Osteocyte (in vitro differentiated cells): ENCODE measurements at regions not wholly inside any gene's neighbourhood (a gene's known extent, or its start where the extent isn't known, plus 50 kb on each side); places are given as distances from the start of the nearest gene placed in this dataset.

Source experiments
- DNase-seq: peaks from one replicate; pipeline ENCODE4 v3.0.0; 2021; ENCODE audit warnings: mixed read lengths; ENCODE audit not compliant: unreplicated experiment; ENCODE audit errors: extremely low spot score
- H3K27ac Mint-ChIP-seq: one replicate; pipeline ENCODE4 v1.8.0; 2021; ENCODE audit warnings: mild to moderate bottlenecking, mixed read lengths; ENCODE audit not compliant: unreplicated experiment
- H3K27me3 Mint-ChIP-seq: one replicate; pipeline ENCODE4 v1.8.0; 2021; ENCODE audit warnings: mixed read lengths; ENCODE audit not compliant: unreplicated experiment
- H3K36me3 Mint-ChIP-seq: one replicate; pipeline ENCODE4 v1.8.0; 2021; ENCODE audit warnings: mixed read lengths; ENCODE audit not compliant: unreplicated experiment
- H3K4me1 Mint-ChIP-seq: one replicate; pipeline ENCODE4 v1.8.0; 2021; ENCODE audit warnings: mixed read lengths; ENCODE audit not compliant: unreplicated experiment
- H3K4me3 Mint-ChIP-seq: one replicate; pipeline ENCODE4 v1.8.0; 2021; ENCODE audit warnings: mild to moderate bottlenecking, moderate library complexity, mixed read lengths; ENCODE audit not compliant: unreplicated experiment
- H3K9me3 Mint-ChIP-seq: one replicate; pipeline ENCODE4 v1.8.0; 2021; ENCODE audit warnings: mixed read lengths; ENCODE audit not compliant: unreplicated experiment
- CTCF ChIP-seq: fragments of 200-600 bp; sonication (generic); IDR thresholded peaks from 2 replicates; pipeline ENCODE4 v1.5.0; 2021; ENCODE audit warnings: antibody characterized with exemption, mild to moderate bottlenecking, moderate library complexity

- no peak for TF ChIP-seq CTCF
- peaks cover 4% of the 10 kb centered on the region for H3K9me3 Mint-ChIP-seq
- H3K36me3 Mint-ChIP-seq = no peaks in the 10 kb centered on the region
- no peak overlapping the region for H3K4me3 Mint-ChIP-seq
- no peak for DNase-seq
- no peaks in the 10 kb centered on the region for H3K27me3 Mint-ChIP-seq
- H3K27ac Mint-ChIP-seq = no peak overlapping the region
- no peaks in the 10 kb centered on the region for H3K4me1 Mint-ChIP-seq
Measured at GRCh38 chr2:163541943-163542342, 193.9 kb downstream of the FIGN start.

GRCh38 chr2:163541495-163541894, 194.3 kb downstream of the FIGN start:
- Mint-ChIP-seq H3K36me3 (no peaks in the 10 kb centered on the region), H3K27me3 (no peaks in the 10 kb centered on the region), H3K4me3 (no peak overlapping the region), H3K9me3 (peaks cover 4% of the 10 kb centered on the region), H3K27ac (no peak overlapping the region), H3K4me1 (no peaks in the 10 kb centered on the region)
- DNase-seq = no peak
- no peak for TF ChIP-seq CTCF

DNA sequence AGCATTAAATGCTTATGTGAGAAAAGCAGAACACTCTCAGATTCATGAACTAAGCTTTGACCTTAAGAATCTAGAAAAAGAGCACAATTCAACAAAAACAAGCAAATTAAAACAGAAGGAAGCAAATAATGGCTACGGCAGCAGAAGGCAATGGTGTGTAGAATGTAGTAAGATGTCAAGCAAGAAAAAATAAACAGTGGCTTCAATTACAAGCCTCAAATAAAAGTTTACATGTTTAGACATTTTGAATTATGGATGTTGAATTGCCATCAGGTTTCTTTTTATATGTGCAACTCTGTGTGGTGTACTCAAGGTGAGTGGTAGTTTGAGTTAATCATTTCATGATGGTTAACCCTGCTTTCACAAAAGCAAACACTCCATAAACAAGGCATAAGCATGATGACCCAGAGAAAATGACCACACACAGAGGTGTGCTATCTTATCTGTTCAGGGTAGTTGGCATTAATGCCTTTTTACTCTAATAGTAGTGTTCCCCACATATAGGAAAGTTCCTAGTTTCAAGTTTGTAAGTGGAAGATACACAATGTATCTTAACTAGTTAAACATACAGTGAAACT, 207.1 kb downstream of the FIGN start:
- no peak for DNase-seq
- peaks cover 14% of the 10 kb centered on the region for H3K9me3 Mint-ChIP-seq
- peaks cover 8% of the 10 kb centered on the region for H3K36me3 Mint-ChIP-seq

GRCh38 chr2:163527381-163527780, 208.4 kb downstream of the FIGN start:
- Mint-ChIP-seq H3K4me1 (no peaks in the 10 kb centered on the region), H3K9me3 (peaks cover 28% of the 10 kb centered on the region), H3K27ac (no peak overlapping the region), H3K36me3 (peaks cover 11% of the 10 kb centered on the region), H3K4me3 (no peak overlapping the region), H3K27me3 (no peaks in the 10 kb centered on the region)
- no peak for TF ChIP-seq CTCF
- no peak for DNase-seq

More for the DNA sequence above, 207.1 kb downstream of the FIGN start:
- no peak for TF ChIP-seq CTCF
- no peak overlapping the region for H3K27ac Mint-ChIP-seq
- H3K4me3 Mint-ChIP-seq = no peak overlapping the region
- H3K27me3 Mint-ChIP-seq = no peaks in the 10 kb centered on the region
- H3K4me1 Mint-ChIP-seq = peaks cover 3% of the 10 kb centered on the region

DNA sequence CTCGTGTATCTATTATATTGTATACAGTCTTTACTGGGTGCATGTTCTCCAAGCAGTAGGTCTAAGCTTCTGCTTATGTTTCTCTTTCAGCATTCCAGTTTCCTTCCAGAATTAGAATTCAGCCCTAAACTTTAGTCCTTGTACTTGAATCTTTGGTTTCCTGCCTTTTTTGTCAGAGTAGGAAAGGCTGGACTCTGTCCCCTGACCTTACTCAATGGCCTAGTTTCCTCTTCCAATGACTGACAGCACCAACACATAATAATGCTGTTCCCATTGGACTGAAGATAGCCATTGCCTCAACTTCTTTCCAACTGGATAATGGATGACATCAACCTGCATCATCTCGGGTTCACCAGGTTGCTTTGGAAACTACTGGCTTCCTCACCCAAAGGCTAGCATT, 217.0 kb downstream of the FIGN start:
- Mint-ChIP-seq H3K27me3 (no peaks in the 10 kb centered on the region), H3K36me3 (peaks cover 3% of the 10 kb centered on the region)
- no peak for TF ChIP-seq CTCF

More for the DNA sequence above, 217.0 kb downstream of the FIGN start:
- DNase-seq = no peak
- no peak overlapping the region for H3K4me3 Mint-ChIP-seq
- peaks cover 2% of the 10 kb centered on the region for H3K4me1 Mint-ChIP-seq
- peaks cover 16% of the 10 kb centered on the region for H3K9me3 Mint-ChIP-seq
- no peak overlapping the region for H3K27ac Mint-ChIP-seq
